HUES48 (cell line): ENCODE measurements at regions not wholly inside any gene's neighbourhood (a gene's known extent, or its start where the extent isn't known, plus 50 kb on each side); places are given as distances from the start of the nearest gene placed in this dataset.

Source experiments
- H3K27ac ChIP-seq: one replicate; pipeline ENCODE4 v1.7.0; 2013; ENCODE audit warnings: low read depth, low read length, inconsistent platforms
- H3K27me3 ChIP-seq: 2 replicates; pipeline ENCODE4 v1.6.1; 2013; ENCODE audit warnings: mild to moderate bottlenecking, low read length; ENCODE audit not compliant: control insufficient read depth, insufficient read depth
- H3K36me3 ChIP-seq: 2 replicates; pipeline ENCODE4 v1.6.1; 2013; ENCODE audit warnings: low read length; ENCODE audit not compliant: control insufficient read depth, insufficient read depth
- H3K4me1 ChIP-seq: 2 replicates; pipeline ENCODE4 v1.6.1; 2013; ENCODE audit warnings: mild to moderate bottlenecking, low read length; ENCODE audit not compliant: control insufficient read depth, insufficient read depth
- H3K4me3 ChIP-seq: 2 replicates; pipeline ENCODE4 v1.5.1; 2013; ENCODE audit warnings: mild to moderate bottlenecking, low read depth, low read length
- H3K9ac ChIP-seq: 2 replicates; pipeline ENCODE4 v1.6.1; 2013; ENCODE audit warnings: mild to moderate bottlenecking, low read depth, low read length, moderate library complexity
- H3K9me3 ChIP-seq: 2 replicates; pipeline ENCODE4 v1.6.1; 2013; ENCODE audit warnings: low read length; ENCODE audit not compliant: control insufficient read depth, insufficient read depth

- H3K4me1 ChIP-seq: peaks cover 13% of the 10 kb centered on the region
These were observed 65.8 kb downstream of the SALL1 start for GRCh38 chr16:51085271-51085670.

GRCh38 chr16:51084074-51084928 is 66.8 kb downstream of the SALL1 start:
- Histone ChIP-seq H3K9me3 (no peaks in the 10 kb centered on the region), H3K4me3 (no peak overlapping the region), H3K27ac (peak overlapping the region; percentile 73), H3K36me3 (no peaks in the 10 kb centered on the region), H3K27me3 (peaks cover 7% of the 10 kb centered on the region), H3K4me1 (peaks cover 13% of the 10 kb centered on the region), H3K9ac (no peak overlapping the region)

More at GRCh38 chr16:51085271-51085670, 65.8 kb downstream of the SALL1 start:
- no peak overlapping the region for H3K9ac ChIP-seq
- no peak overlapping the region for H3K4me3 ChIP-seq
- H3K27me3 ChIP-seq: peaks cover 7% of the 10 kb centered on the region
- H3K9me3 ChIP-seq: no peaks in the 10 kb centered on the region
- H3K36me3 ChIP-seq: no peaks in the 10 kb centered on the region
- no peak overlapping the region for H3K27ac ChIP-seq

- Histone ChIP-seq H3K9ac (no peak overlapping the region), H3K4me1 (no peaks in the 10 kb centered on the region), H3K27ac (no peak overlapping the region), H3K9me3 (no peaks in the 10 kb centered on the region), H3K36me3 (no peaks in the 10 kb centered on the region), H3K27me3 (no peaks in the 10 kb centered on the region), H3K4me3 (no peak overlapping the region)
These were observed 78.5 kb downstream of the SALL1 start for GRCh38 chr16:51072591-51072990.

- Histone ChIP-seq H3K4me3 (no peak overlapping the region), H3K9ac (no peak overlapping the region), H3K36me3 (no peaks in the 10 kb centered on the region), H3K27me3 (no peaks in the 10 kb centered on the region), H3K9me3 (no peaks in the 10 kb centered on the region), H3K27ac (no peak overlapping the region), H3K4me1 (no peaks in the 10 kb centered on the region)
These were observed 79.7 kb downstream of the SALL1 start for GRCh38 chr16:51071326-51071725.

- H3K9ac ChIP-seq: no peak overlapping the region
- no peak overlapping the region for H3K4me3 ChIP-seq
- H3K27me3 ChIP-seq: no peaks in the 10 kb centered on the region
- no peaks in the 10 kb centered on the region for H3K9me3 ChIP-seq
- H3K36me3 ChIP-seq: no peaks in the 10 kb centered on the region
- H3K4me1 ChIP-seq: no peaks in the 10 kb centered on the region
- H3K27ac ChIP-seq: no peak overlapping the region
These were observed 83.7 kb downstream of the SALL1 start for GRCh38 chr16:51067352-51067751.

GRCh38 chr16:51062039-51062438 is 89.0 kb downstream of the SALL1 start:
- Histone ChIP-seq H3K27ac (no peak overlapping the region), H3K9me3 (no peaks in the 10 kb centered on the region), H3K36me3 (no peaks in the 10 kb centered on the region), H3K4me1 (no peaks in the 10 kb centered on the region), H3K27me3 (no peaks in the 10 kb centered on the region), H3K4me3 (no peak overlapping the region), H3K9ac (no peak overlapping the region)

- Histone ChIP-seq H3K36me3 (no peaks in the 10 kb centered on the region), H3K27ac (no peak overlapping the region), H3K27me3 (no peaks in the 10 kb centered on the region; the same call in 1 of the 2 replicates), H3K4me1 (no peaks in the 10 kb centered on the region), H3K9ac (no peak overlapping the region), H3K4me3 (no peak overlapping the region), H3K9me3 (no peaks in the 10 kb centered on the region)
These were observed 89.7 kb downstream of the SALL1 start for GRCh38 chr16:51061328-51061727.

DNA sequence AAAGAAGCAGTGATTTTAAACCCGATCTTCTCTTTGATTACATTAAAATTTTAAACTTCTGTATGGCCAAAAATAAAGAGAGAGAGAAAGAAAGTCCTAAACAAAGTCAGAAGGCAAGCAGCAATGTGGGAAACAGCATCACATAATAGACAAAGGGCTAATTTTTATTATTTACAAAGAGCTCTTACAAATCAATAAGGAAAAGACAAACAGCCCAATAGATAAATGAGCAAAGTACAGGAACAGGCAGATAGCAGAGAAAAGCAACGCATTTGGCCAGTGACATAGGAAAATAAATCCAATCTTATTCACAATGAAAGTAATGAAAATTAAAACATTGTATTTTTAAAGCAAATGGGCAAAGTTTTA is 93.1 kb downstream of the SALL1 start:
- Histone ChIP-seq H3K4me3 (no peak overlapping the region), H3K27ac (no peak overlapping the region), H3K4me1 (no peaks in the 10 kb centered on the region), H3K9ac (no peak overlapping the region), H3K36me3 (no peaks in the 10 kb centered on the region), H3K9me3 (no peaks in the 10 kb centered on the region), H3K27me3 (no peaks in the 10 kb centered on the region; the same call in 1 of the 2 replicates)

GRCh38 chr16:51057102-51057793 is 93.8 kb downstream of the SALL1 start:
- no peak overlapping the region for H3K4me3 ChIP-seq
- H3K9me3 ChIP-seq: no peaks in the 10 kb centered on the region
- no peak overlapping the region for H3K9ac ChIP-seq
- H3K27ac ChIP-seq: no peak overlapping the region
- H3K4me1 ChIP-seq: no peaks in the 10 kb centered on the region
- H3K36me3 ChIP-seq: no peaks in the 10 kb centered on the region
- no peaks in the 10 kb centered on the region; the same call in 1 of the 2 replicates for H3K27me3 ChIP-seq

DNA sequence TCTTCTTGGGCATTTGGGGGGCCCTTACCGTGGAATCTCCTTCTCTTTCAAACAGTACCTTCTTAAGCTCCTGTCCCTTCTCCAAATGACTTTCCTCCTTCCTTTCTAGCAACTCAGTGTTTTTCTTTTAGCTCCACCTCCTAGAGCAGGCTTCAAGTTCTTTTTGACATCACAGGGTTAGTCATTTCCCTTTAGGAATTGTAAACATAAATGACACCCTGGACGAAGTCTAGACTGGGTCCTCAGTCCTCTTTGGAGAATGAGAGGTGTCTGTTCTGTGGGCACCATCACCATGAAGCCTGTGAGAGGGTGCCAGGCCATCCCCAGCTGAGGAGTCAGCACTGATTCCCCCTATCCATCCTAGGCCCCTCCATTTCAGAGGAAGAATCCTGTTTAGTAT is 94.7 kb downstream of the SALL1 start:
- no peaks in the 10 kb centered on the region; the same call in 1 of the 2 replicates for H3K27me3 ChIP-seq
- no peaks in the 10 kb centered on the region for H3K36me3 ChIP-seq
- H3K4me3 ChIP-seq: no peak overlapping the region
- H3K9me3 ChIP-seq: no peaks in the 10 kb centered on the region
- H3K4me1 ChIP-seq: no peaks in the 10 kb centered on the region
- no peak overlapping the region for H3K27ac ChIP-seq
- no peak overlapping the region for H3K9ac ChIP-seq

GRCh38 chr16:51055434-51055833 is 95.6 kb downstream of the SALL1 start:
- no peaks in the 10 kb centered on the region for H3K36me3 ChIP-seq
- H3K4me3 ChIP-seq: no peak overlapping the region
- H3K27me3 ChIP-seq: no peaks in the 10 kb centered on the region; the same call in 1 of the 2 replicates
- H3K27ac ChIP-seq: no peak overlapping the region
- H3K9me3 ChIP-seq: no peaks in the 10 kb centered on the region
- no peak overlapping the region for H3K9ac ChIP-seq
- H3K4me1 ChIP-seq: no peaks in the 10 kb centered on the region
